HEK293 (cell line): ENCODE measurements at regions not wholly inside any gene's neighbourhood (a gene's known extent, or its start where the extent isn't known, plus 50 kb on each side); places are given as distances from the start of the nearest gene placed in this dataset.

Experiments
- CTCF ChIA-PET: fragments of 350-600 bp; formaldehyde crosslinking; extraction: SDS; loops from one replicate; lab custom pipeline; 2021; ENCODE audit warnings: antibody characterized with exemption; lab: Yijun Ruan, JAX
- POLR2A ChIA-PET: fragments of 300-600 bp; formaldehyde crosslinking; extraction: SDS; loops from one replicate; lab custom pipeline; 2020; ENCODE audit warnings: antibody characterized with exemption, inconsistent platforms; lab: Yijun Ruan, JAX
- H3K27ac ChIP-seq: fragments of 200-500 bp; sonication (Bioruptor generic); 2 replicates; pipeline ENCODE4 v1.5.1; 2014; ENCODE audit warnings: low read depth, low read length, control low read depth, inconsistent platforms; ENCODE audit errors: extremely low read depth
- H3K36me3 ChIP-seq, 2 experiments: fragments of 200-500 bp in 1 of 2; sonication (Bioruptor generic) in 1 of 2; 1 replicate in 1 of 2; 2 replicates in 1 of 2; pipeline ENCODE4 v1.5.1; 2014 to 2017; ENCODE audit warnings: inconsistent platforms in 2 of 2, low read length in 2 of 2; ENCODE audit not compliant: control insufficient read depth in 2 of 2, insufficient read depth in 1 of 2
- H3K4me1 ChIP-seq: fragments of 200-500 bp; sonication (Bioruptor generic); 2 replicates; pipeline ENCODE4 v1.5.1; 2014; ENCODE audit warnings: mild to moderate bottlenecking, low read length, inconsistent platforms; ENCODE audit not compliant: control insufficient read depth, insufficient read depth
- H3K4me3 ChIP-seq: 2 replicates; pipeline ENCODE4 v1.5.1; 2011; ENCODE audit warnings: low read depth, mild to moderate bottlenecking, control low read depth, low read length, moderate library complexity
- H3K9me3 ChIP-seq: fragments of 200-500 bp; sonication (Bioruptor generic); 2 replicates; pipeline ENCODE4 v1.5.1; 2014; ENCODE audit warnings: low read depth, low read length, inconsistent platforms; ENCODE audit not compliant: control insufficient read depth, insufficient read depth
- BCL11A ChIP-seq: fragments of 450-650 bp; formaldehyde crosslinking; IDR thresholded peaks from 2 replicates; pipeline ENCODE4 v1.5.1; 2016; ENCODE audit warnings: low read depth, missing biosample characterization, missing genetic modification characterization
- KLF7 ChIP-seq: fragments of 450-650 bp; formaldehyde crosslinking; IDR thresholded peaks from 2 replicates; pipeline ENCODE4 v1.5.1; 2016; ENCODE audit warnings: missing biosample characterization, missing genetic modification characterization, borderline replicate concordance
- MZF1 ChIP-seq: fragments of 450-650 bp; formaldehyde crosslinking; IDR thresholded peaks from 2 replicates; pipeline ENCODE4 v1.5.1; 2017; ENCODE audit warnings: missing biosample characterization, missing genetic modification characterization, borderline replicate concordance
- ZBTB1 ChIP-seq: fragments of 450-650 bp; formaldehyde crosslinking; IDR thresholded peaks from 2 replicates; pipeline ENCODE4 v1.5.1; 2016; ENCODE audit warnings: missing biosample characterization, missing genetic modification characterization
- ZEB2 ChIP-seq: fragments of 450-650 bp; formaldehyde crosslinking; IDR thresholded peaks from 2 replicates; pipeline ENCODE4 v1.5.1; 2016; ENCODE audit warnings: missing biosample characterization, missing genetic modification characterization
- ZFP3 ChIP-seq: fragments of 450-650 bp; formaldehyde crosslinking; IDR thresholded peaks from 2 replicates; pipeline ENCODE4 v1.5.1; 2016; ENCODE audit warnings: low read depth, missing biosample characterization, missing genetic modification characterization
- ZNF114 ChIP-seq: fragments of 450-650 bp; formaldehyde crosslinking; IDR thresholded peaks from 2 replicates; pipeline ENCODE4 v1.5.0; 2017; ENCODE audit warnings: missing biosample characterization, missing genetic modification characterization
- ZNF214 ChIP-seq: fragments of 450-650 bp; formaldehyde crosslinking; IDR thresholded peaks from 2 replicates; pipeline ENCODE4 v1.5.1; 2017; ENCODE audit warnings: missing biosample characterization, mild to moderate bottlenecking, missing genetic modification characterization, borderline replicate concordance
- ZNF324 ChIP-seq: fragments of 450-650 bp; formaldehyde crosslinking; IDR thresholded peaks from 2 replicates; pipeline ENCODE4 v1.5.1; 2016; ENCODE audit warnings: missing biosample characterization, missing genetic modification characterization
- ZNF510 ChIP-seq: fragments of 450-650 bp; formaldehyde crosslinking; IDR thresholded peaks from 2 replicates; pipeline ENCODE4 v1.5.1; 2018; ENCODE audit warnings: mild to moderate bottlenecking, missing genetic modification characterization, missing biosample characterization; ENCODE audit not compliant: insufficient replicate concordance
- ZNF560 ChIP-seq: fragments of 450-650 bp; formaldehyde crosslinking; IDR thresholded peaks from 2 replicates; pipeline ENCODE4 v1.5.1; 2017; ENCODE audit warnings: missing biosample characterization, missing genetic modification characterization, borderline replicate concordance
- ZNF600 ChIP-seq: fragments of 450-650 bp; formaldehyde crosslinking; IDR thresholded peaks from 2 replicates; pipeline ENCODE4 v1.5.1; 2016; ENCODE audit warnings: missing biosample characterization, missing genetic modification characterization
- ZNF610 ChIP-seq: fragments of 450-650 bp; formaldehyde crosslinking; IDR thresholded peaks from 2 replicates; pipeline ENCODE4 v1.5.1; 2016; ENCODE audit warnings: missing biosample characterization, missing genetic modification characterization, borderline replicate concordance
- ZNF621 ChIP-seq: fragments of 450-650 bp; formaldehyde crosslinking; IDR thresholded peaks from 2 replicates; pipeline ENCODE4 v1.5.1; 2017; ENCODE audit warnings: missing biosample characterization, missing genetic modification characterization
- ZNF654 ChIP-seq: fragments of 450-650 bp; formaldehyde crosslinking; IDR thresholded peaks from 2 replicates; pipeline ENCODE4 v1.5.1; 2016; ENCODE audit warnings: low read depth, missing biosample characterization, missing genetic modification characterization
- ZNF701 ChIP-seq: fragments of 450-650 bp; formaldehyde crosslinking; IDR thresholded peaks from 2 replicates; pipeline ENCODE4 v1.5.1; 2016; ENCODE audit warnings: missing biosample characterization, missing genetic modification characterization
- ZSCAN30 ChIP-seq: fragments of 450-650 bp; IDR thresholded peaks from 2 replicates; pipeline ENCODE4 v1.5.1; 2018; ENCODE audit warnings: missing biosample characterization, mild to moderate bottlenecking, missing genetic modification characterization, moderate library complexity
- ZXDB ChIP-seq: fragments of 450-650 bp; formaldehyde crosslinking; IDR thresholded peaks from 2 replicates; pipeline ENCODE4 v1.5.1; 2016; ENCODE audit warnings: missing biosample characterization, missing genetic modification characterization
- TF ChIP-seq, protein P1 (sequence below): fragments of 450-650 bp; formaldehyde crosslinking; IDR thresholded peaks from 2 replicates; pipeline ENCODE4 v1.5.1; 2016; ENCODE audit warnings: missing biosample characterization, missing genetic modification characterization
- TF ChIP-seq, protein P2 (sequence below): fragments of 450-650 bp; formaldehyde crosslinking; IDR thresholded peaks from 2 replicates; pipeline ENCODE4 v1.5.1; 2016; ENCODE audit warnings: missing biosample characterization, missing genetic modification characterization
- TF ChIP-seq, protein P3 (sequence below): fragments of 450-650 bp; formaldehyde crosslinking; IDR thresholded peaks from 2 replicates; pipeline ENCODE4 v1.5.1; 2016; ENCODE audit warnings: missing biosample characterization, missing genetic modification characterization
- TF ChIP-seq, protein P4 (sequence below): fragments of 450-650 bp; formaldehyde crosslinking; IDR thresholded peaks from 2 replicates; pipeline ENCODE4 v1.5.1; 2017; ENCODE audit warnings: missing biosample characterization, missing genetic modification characterization
- TF ChIP-seq, protein P5 (sequence below): fragments of 450-650 bp; formaldehyde crosslinking; IDR thresholded peaks from 2 replicates; pipeline ENCODE4 v1.5.1; 2016; ENCODE audit warnings: missing biosample characterization, missing genetic modification characterization
- TF ChIP-seq, protein P6 (sequence below): fragments of 450-650 bp; formaldehyde crosslinking; IDR thresholded peaks from 2 replicates; pipeline ENCODE4 v1.5.1; 2017; ENCODE audit warnings: missing biosample characterization, missing genetic modification characterization

DNA sequence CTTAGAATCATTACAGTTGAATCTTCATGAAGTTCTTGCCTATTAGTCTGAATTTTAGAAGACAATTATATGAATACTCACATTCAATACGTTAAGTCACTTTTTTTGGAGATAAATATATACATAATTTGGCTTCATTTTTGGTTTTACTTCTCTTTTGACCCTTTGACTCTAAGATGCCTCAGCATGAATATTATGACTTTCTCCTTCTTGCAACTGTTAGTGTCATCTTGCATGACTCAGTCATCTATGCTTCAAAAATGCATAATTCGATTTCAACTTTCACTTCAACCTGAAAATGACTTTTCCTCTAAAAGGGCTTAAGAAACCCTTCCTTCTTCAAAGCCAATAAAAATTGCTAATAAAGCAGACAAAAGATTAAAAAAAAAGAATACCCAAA is 1427.5 kb downstream of the ADGRL3 start:
- ChIA-PET POLR2A (no interaction called here), CTCF (no interaction called here)
- no peaks in the 10 kb centered on the region for H3K36me3 ChIP-seq
- no peak overlapping the region for H3K27ac ChIP-seq
- no peak overlapping the region for H3K4me3 ChIP-seq
- no peak for TF ChIP-seq ZEB2 (tag by site-specific recombination)
- TF ChIP-seq ZNF510 (tag by site-specific recombination), result no peak
- TF ChIP-seq ZNF324 (tag by site-specific recombination), result no peak
- no peak for TF ChIP-seq ZBTB1
- TF ChIP-seq ZSCAN30 (tag by site-specific recombination), result no peak
- no peak for TF ChIP-seq ZNF560
- TF ChIP-seq, protein P1, sequence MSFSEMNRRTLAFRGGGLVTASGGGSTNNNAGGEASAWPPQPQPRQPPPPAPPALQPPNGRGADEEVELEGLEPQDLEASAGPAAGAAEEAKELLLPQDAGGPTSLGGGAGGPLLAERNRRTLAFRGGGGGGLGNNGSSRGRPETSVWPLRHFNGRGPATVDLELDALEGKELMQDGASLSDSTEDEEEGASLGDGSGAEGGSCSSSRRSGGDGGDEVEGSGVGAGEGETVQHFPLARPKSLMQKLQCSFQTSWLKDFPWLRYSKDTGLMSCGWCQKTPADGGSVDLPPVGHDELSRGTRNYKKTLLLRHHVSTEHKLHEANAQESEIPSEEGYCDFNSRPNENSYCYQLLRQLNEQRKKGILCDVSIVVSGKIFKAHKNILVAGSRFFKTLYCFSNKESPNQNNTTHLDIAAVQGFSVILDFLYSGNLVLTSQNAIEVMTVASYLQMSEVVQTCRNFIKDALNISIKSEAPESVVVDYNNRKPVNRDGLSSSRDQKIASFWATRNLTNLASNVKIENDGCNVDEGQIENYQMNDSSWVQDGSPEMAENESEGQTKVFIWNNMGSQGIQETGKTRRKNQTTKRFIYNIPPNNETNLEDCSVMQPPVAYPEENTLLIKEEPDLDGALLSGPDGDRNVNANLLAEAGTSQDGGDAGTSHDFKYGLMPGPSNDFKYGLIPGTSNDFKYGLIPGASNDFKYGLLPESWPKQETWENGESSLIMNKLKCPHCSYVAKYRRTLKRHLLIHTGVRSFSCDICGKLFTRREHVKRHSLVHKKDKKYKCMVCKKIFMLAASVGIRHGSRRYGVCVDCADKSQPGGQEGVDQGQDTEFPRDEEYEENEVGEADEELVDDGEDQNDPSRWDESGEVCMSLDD (tag by site-specific recombination), result no peak
- TF ChIP-seq, protein P2, sequence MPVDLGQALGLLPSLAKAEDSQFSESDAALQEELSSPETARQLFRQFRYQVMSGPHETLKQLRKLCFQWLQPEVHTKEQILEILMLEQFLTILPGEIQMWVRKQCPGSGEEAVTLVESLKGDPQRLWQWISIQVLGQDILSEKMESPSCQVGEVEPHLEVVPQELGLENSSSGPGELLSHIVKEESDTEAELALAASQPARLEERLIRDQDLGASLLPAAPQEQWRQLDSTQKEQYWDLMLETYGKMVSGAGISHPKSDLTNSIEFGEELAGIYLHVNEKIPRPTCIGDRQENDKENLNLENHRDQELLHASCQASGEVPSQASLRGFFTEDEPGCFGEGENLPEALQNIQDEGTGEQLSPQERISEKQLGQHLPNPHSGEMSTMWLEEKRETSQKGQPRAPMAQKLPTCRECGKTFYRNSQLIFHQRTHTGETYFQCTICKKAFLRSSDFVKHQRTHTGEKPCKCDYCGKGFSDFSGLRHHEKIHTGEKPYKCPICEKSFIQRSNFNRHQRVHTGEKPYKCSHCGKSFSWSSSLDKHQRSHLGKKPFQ, result no peak
- TF ChIP-seq ZNF600 (tag by site-specific recombination), result no peak
- no peak for TF ChIP-seq KLF7 (tag by site-specific recombination)
- TF ChIP-seq, protein P3, sequence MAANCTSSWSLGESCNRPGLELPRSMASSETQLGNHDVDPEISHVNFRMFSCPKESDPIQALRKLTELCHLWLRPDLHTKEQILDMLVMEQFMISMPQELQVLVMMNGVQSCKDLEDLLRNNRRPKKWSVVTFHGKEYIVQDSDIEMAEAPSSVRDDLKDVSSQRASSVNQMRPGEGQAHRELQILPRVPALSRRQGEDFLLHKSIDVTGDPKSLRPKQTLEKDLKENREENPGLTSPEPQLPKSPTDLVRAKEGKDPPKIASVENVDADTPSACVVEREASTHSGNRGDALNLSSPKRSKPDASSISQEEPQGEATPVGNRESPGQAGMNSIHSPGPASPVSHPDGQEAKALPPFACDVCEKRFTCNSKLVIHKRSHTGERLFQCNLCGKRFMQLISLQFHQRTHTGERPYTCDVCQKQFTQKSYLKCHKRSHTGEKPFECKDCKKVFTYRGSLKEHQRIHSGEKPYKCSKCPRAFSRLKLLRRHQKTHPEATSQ, result no peak
- TF ChIP-seq ZNF114 (tag by site-specific recombination), result no peak
- TF ChIP-seq ZNF610 (tag by site-specific recombination), result no peak
- TF ChIP-seq ZFP3, result no peak
- TF ChIP-seq, protein P4, sequence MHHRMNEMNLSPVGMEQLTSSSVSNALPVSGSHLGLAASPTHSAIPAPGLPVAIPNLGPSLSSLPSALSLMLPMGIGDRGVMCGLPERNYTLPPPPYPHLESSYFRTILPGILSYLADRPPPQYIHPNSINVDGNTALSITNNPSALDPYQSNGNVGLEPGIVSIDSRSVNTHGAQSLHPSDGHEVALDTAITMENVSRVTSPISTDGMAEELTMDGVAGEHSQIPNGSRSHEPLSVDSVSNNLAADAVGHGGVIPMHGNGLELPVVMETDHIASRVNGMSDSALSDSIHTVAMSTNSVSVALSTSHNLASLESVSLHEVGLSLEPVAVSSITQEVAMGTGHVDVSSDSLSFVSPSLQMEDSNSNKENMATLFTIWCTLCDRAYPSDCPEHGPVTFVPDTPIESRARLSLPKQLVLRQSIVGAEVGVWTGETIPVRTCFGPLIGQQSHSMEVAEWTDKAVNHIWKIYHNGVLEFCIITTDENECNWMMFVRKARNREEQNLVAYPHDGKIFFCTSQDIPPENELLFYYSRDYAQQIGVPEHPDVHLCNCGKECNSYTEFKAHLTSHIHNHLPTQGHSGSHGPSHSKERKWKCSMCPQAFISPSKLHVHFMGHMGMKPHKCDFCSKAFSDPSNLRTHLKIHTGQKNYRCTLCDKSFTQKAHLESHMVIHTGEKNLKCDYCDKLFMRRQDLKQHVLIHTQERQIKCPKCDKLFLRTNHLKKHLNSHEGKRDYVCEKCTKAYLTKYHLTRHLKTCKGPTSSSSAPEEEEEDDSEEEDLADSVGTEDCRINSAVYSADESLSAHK (tag by site-specific recombination), result no peak
- no peak for TF ChIP-seq ZNF654 (tag by site-specific recombination)
- no peak for TF ChIP-seq MZF1 (tag by site-specific recombination)
- H3K9me3 ChIP-seq, result no peaks in the 10 kb centered on the region
- H3K4me1 ChIP-seq, result no peaks in the 10 kb centered on the region

DNA sequence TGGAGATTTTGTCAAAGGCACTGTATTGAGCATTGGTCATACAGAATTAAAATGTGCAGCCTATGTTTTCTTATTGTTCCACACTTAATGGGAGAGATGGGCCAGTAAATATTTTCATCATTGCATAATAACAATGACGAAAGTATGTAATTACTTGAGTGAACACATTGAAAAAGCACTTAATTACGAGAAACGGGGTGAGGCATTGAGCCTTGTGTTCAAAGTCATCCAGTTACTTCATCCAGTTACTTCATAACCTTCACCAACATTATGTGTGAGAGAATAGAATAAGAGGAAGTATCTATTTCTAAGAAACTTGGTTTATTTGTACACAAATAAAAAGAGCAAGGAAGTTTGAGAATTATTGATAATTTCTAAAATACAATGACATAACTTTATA is 1427.0 kb downstream of the ADGRL3 start:
- Histone ChIP-seq H3K36me3 (no peaks in the 10 kb centered on the region), H3K9me3 (no peaks in the 10 kb centered on the region), H3K4me3 (no peak overlapping the region), H3K4me1 (no peaks in the 10 kb centered on the region), H3K27ac (no peak overlapping the region)
- CTCF ChIA-PET, result no interaction called here
- POLR2A ChIA-PET, result no interaction called here
- no peak for TF ChIP-seq ZNF621 (tag by site-specific recombination)
- TF ChIP-seq, protein P5, sequence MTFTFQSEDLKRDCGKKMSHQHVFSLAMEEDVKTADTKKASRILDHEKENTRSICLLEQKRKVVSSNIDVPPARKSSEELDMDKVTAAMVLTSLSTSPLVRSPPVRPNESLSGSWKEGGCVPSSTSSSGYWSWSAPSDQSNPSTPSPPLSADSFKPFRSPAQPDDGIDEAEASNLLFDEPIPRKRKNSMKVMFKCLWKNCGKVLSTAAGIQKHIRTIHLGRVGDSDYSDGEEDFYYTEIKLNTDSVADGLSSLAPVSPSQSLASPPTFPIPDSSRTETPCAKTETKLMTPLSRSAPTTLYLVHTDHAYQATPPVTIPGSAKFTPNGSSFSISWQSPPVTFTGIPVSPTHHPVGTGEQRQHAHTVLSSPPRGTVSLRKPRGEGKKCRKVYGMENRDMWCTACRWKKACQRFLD (tag by site-specific recombination), result no peak
- no peak for TF ChIP-seq ZXDB (tag by site-specific recombination)
- TF ChIP-seq ZNF560, result no peak
- no peak for TF ChIP-seq ZNF214 (tag by site-specific recombination)
- no peak for TF ChIP-seq ZNF701
- TF ChIP-seq, protein P6, sequence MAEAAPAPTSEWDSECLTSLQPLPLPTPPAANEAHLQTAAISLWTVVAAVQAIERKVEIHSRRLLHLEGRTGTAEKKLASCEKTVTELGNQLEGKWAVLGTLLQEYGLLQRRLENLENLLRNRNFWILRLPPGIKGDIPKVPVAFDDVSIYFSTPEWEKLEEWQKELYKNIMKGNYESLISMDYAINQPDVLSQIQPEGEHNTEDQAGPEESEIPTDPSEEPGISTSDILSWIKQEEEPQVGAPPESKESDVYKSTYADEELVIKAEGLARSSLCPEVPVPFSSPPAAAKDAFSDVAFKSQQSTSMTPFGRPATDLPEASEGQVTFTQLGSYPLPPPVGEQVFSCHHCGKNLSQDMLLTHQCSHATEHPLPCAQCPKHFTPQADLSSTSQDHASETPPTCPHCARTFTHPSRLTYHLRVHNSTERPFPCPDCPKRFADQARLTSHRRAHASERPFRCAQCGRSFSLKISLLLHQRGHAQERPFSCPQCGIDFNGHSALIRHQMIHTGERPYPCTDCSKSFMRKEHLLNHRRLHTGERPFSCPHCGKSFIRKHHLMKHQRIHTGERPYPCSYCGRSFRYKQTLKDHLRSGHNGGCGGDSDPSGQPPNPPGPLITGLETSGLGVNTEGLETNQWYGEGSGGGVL (tag by site-specific recombination), result no peak
- no peak for TF ChIP-seq BCL11A (tag by site-specific recombination)
- TF ChIP-seq ZNF654 (tag by site-specific recombination), result no peak
